Sigmoid colon (tissue), 4 donors: ENCODE measurements at regions not wholly inside any gene's neighbourhood (a gene's known extent, or its start where the extent isn't known, plus 50 kb on each side); places are given as distances from the start of the nearest gene placed in this dataset.

Source experiments
- EP300 ChIP-seq, 4 donors: sonication (generic); formaldehyde crosslinking; IDR thresholded peaks; one replicate each; pipeline ENCODE4 v1.6.1; 2017; ENCODE audit warnings: antibody characterized with exemption in 4 of 4
- POLR2A ChIP-seq, 2 donors: fragments of 450-650 bp; IDR thresholded peaks; one replicate each; pipeline ENCODE4 v1.6.1; 2016; ENCODE audit warnings: antibody characterized with exemption in 2 of 2, mild to moderate bottlenecking in 2 of 2, moderate library complexity in 2 of 2
- POLR2AphosphoS5 ChIP-seq, 4 donors: sonication (generic); formaldehyde crosslinking; IDR thresholded peaks; one replicate each; pipeline ENCODE4 v1.6.1; 2017; ENCODE audit warnings: antibody characterized with exemption in 4 of 4
- TF ChIP-seq, protein P1 (sequence below), 4 experiments: fragments of 450-650 bp in 3 of 4; fragments of 200-600 bp in 1 of 4; IDR thresholded peaks; one replicate each; pipeline ENCODE4 v1.5.1; 2016 to 2019; ENCODE audit warnings: antibody characterized with exemption in 4 of 4, mild to moderate bottlenecking in 3 of 4, moderate library complexity in 2 of 4

DNA sequence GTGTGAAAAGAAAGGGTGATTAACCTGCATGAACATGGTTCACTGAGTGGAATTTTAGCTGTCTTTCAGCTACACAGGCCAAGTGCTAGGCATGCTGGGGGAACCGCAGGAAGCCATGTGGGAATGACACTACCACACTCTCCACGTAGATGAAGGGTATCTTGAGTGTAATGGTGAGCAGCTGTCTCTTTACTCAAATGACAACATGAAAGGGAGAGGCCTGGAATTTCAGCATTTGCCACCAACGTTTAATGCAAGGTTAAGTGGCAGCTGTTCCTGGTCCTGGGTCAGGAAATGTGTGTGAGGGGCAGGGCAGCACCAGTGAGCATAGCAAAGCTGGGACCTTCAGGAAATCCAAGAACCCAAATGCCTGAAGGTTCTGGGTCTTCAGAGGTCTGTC lies 588.4 kb downstream of the SLC4A3 start:
- TF ChIP-seq, protein P1, sequence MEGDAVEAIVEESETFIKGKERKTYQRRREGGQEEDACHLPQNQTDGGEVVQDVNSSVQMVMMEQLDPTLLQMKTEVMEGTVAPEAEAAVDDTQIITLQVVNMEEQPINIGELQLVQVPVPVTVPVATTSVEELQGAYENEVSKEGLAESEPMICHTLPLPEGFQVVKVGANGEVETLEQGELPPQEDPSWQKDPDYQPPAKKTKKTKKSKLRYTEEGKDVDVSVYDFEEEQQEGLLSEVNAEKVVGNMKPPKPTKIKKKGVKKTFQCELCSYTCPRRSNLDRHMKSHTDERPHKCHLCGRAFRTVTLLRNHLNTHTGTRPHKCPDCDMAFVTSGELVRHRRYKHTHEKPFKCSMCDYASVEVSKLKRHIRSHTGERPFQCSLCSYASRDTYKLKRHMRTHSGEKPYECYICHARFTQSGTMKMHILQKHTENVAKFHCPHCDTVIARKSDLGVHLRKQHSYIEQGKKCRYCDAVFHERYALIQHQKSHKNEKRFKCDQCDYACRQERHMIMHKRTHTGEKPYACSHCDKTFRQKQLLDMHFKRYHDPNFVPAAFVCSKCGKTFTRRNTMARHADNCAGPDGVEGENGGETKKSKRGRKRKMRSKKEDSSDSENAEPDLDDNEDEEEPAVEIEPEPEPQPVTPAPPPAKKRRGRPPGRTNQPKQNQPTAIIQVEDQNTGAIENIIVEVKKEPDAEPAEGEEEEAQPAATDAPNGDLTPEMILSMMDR (IDR thresholded peaks at IDR 0.05) = no peak
- TF ChIP-seq EP300 (IDR thresholded peaks at IDR 0.05) (no peak), POLR2A (IDR thresholded peaks at IDR 0.05) (no peak), POLR2AphosphoS5 (IDR thresholded peaks at IDR 0.05) (no peak)
